GM23248 (cell line): ENCODE measurements at regions not wholly inside any gene's neighbourhood (a gene's known extent, or its start where the extent isn't known, plus 50 kb on each side); places are given as distances from the start of the nearest gene placed in this dataset.

Source experiments
- EZH2 ChIP-seq: fragments of 200-600 bp; sonication (generic); IDR thresholded peaks from 2 replicates; pipeline ENCODE4 v1.6.1; 2018; ENCODE audit warnings: antibody characterized with exemption, mild to moderate bottlenecking; ENCODE audit not compliant: insufficient read depth, poor library complexity, severe bottlenecking
- EZH2phosphoT487 ChIP-seq: fragments of 200-600 bp; sonication (generic); IDR thresholded peaks from 2 replicates; pipeline ENCODE4 v1.6.1; 2018; ENCODE audit warnings: antibody characterized with exemption, moderate library complexity, mild to moderate bottlenecking, low read depth; ENCODE audit not compliant: insufficient read depth

DNA sequence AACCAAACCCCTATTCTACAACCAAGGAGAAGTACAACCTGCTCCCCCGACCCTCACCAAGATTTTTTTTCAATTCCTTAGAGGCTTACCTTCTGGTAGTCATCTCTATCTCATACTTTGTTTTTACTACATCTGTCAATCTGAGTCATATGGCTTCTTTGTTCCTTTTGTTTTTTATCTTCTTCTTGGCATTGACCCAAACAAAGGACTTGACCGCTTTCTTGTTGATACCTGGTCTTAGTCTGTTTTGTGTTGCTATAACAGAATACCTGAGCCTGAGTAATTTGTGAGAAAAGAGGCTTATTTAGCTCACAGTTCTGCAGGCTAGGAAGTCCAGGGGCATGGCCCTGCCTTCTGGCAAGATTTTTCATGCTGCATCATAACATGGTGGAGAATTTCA, 352.7 kb downstream of the MLLT3 start:
- no peak for TF ChIP-seq EZH2
- TF ChIP-seq EZH2phosphoT487, result no peak
